ENCODE measurements at regions not wholly inside any gene's neighbourhood (a gene's known extent, or its start where the extent isn't known, plus 50 kb on each side); places are given as distances from the start of the nearest gene placed in this dataset.
A peak's percentile ranks its signal among the peaks of the same experiment; 100 is the strongest.

DNA sequence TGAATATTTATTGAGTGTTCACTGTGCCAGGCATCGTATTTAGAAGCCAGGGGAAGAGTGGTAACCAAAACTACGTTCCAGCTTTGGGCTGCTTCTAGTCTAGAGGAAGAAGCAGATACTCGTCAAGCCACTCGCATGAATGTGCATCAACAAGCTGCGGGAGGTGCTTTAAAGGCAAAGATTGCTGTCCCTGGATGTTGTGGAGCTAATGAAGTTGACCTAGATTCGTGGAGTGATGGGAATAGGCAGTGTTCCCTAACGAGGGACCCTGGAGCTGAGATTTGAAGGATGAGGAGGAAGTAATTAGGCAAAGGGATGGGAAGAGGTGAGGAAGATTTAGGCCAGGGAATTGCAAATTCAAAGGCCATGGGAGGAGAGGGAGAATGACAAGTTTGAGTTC is 118.9 kb downstream of the TMEM170B start:
- Histone ChIP-seq H3K36me3 (ENCODE audit: control insufficient read depth, insufficient read depth, low read length) (no peaks in the 10 kb centered on the region), H3K4me2 (ENCODE audit: low read depth, low read length) (no peak overlapping the region), H3K9me1 (ENCODE audit: insufficient read depth, low read length) (peaks cover 23% of the 10 kb centered on the region), H3K4ac (ENCODE audit: low read depth, low read length) (peak overlapping the region; percentile 63), H2BK5ac (ENCODE audit: low read depth, low read length, poor library complexity, severe bottlenecking) (no peak overlapping the region), H4K20me1 (ENCODE audit: insufficient read depth, low read length) (no peaks in the 10 kb centered on the region), H3K56ac (ENCODE audit: extremely low read depth, insufficient read depth, low read length) (no peak overlapping the region), H3K27me3 (ENCODE audit: control insufficient read depth, insufficient read depth, low read length) (no peaks in the 10 kb centered on the region), H3K79me1 (ENCODE audit: low read depth in 1 of 2, low read length in 2 of 2) (peaks cover 0 to 11% of the 10 kb centered on the region in 2 experiments; a peak in 2 of 4 replicates), H2BK20ac (ENCODE audit: low read depth, low read length) (peak overlapping the region; percentile 61), H4K91ac (ENCODE audit: insufficient read depth, low read depth, low read length) (peak overlapping the region; percentile 58; the same call in 1 of the 2 replicates), H3K27ac (ENCODE audit: insufficient read depth, low read length) (no peak overlapping the region), H3K14ac (replicated peaks; ENCODE audit: low read depth, low read length) (0 out of 2 replicates have a peak overlapping the region, but pooled peaks have one; percentile 33), H2AK5ac (ENCODE audit: low read depth, low read length) (peak overlapping the region; percentile 89), H3K4me3 (ENCODE audit: insufficient read depth, low read depth, low read length) (no peak overlapping the region), H2BK120ac (ENCODE audit: low read depth, low read length) (peak overlapping the region; percentile 74), H4K8ac (ENCODE audit: low read depth in 2 of 2, low read length in 2 of 2) (peak overlapping the region; percentile 5 to 87; a peak in 3 of 4 replicates), H3K23ac (ENCODE audit: low read depth, low read length) (peak overlapping the region; percentile 40; the same call in 1 of the 2 replicates), H4K5ac (ENCODE audit: low read depth, low read length) (peak overlapping the region; percentile 59; the same call in 1 of the 2 replicates), H3K4me1 (ENCODE audit: control insufficient read depth, insufficient read depth, low read length) (peaks cover 28% of the 10 kb centered on the region), H3K9me3 (ENCODE audit: control insufficient read depth, insufficient read depth, low read length) (no peaks in the 10 kb centered on the region), H2AK9ac (replicated peaks; ENCODE audit: low read depth, low read length, poor library complexity) (peak overlapping the region; percentile 70), H3K9ac (ENCODE audit: low read depth, low read length) (no peak overlapping the region), H3K18ac (ENCODE audit: low read depth, low read length) (peak overlapping the region; percentile 40; the same call in 1 of the 2 replicates), H2AFZ (replicated peaks; ENCODE audit: low read length, poor library complexity) (peak overlapping the region; percentile 77), H2BK15ac (ENCODE audit: low read depth, low read length) (peak overlapping the region; percentile 53; the same call in 2 of the 3 replicates)
- 67% methylated on average over 6 of the region's 7 CpGs; no CpG with 5 or more reads in 1 of the 2 experiments for WGBS, 2 experiments (ENCODE audit: extremely low coverage in 2 of 2, insufficient read length in 1 of 2)
- TF ChIP-seq, protein P1, sequence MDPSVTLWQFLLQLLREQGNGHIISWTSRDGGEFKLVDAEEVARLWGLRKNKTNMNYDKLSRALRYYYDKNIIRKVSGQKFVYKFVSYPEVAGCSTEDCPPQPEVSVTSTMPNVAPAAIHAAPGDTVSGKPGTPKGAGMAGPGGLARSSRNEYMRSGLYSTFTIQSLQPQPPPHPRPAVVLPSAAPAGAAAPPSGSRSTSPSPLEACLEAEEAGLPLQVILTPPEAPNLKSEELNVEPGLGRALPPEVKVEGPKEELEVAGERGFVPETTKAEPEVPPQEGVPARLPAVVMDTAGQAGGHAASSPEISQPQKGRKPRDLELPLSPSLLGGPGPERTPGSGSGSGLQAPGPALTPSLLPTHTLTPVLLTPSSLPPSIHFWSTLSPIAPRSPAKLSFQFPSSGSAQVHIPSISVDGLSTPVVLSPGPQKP (IDR thresholded peaks at IDR 0.05; ENCODE audit: borderline replicate concordance, low read depth, low read length), result no peak
- TF ChIP-seq FOS (IDR thresholded peaks at IDR 0.05; ENCODE audit: low read depth, low read length) (no peak), POLR2A (IDR thresholded peaks at IDR 0.05; ENCODE audit: low read depth, low read length) (no peak), MXI1 (IDR thresholded peaks at IDR 0.05; ENCODE audit: borderline replicate concordance, low read depth, low read length) (no peak), RCOR1 (IDR thresholded peaks at IDR 0.05; ENCODE audit: insufficient replicate concordance, low read length) (no peak), MAFK (IDR thresholded peaks at IDR 0.05; ENCODE audit: low read depth, low read length) (no peak), MAZ (IDR thresholded peaks at IDR 0.05; ENCODE audit: borderline replicate concordance, low read depth, low read length) (no peak), RAD21 (IDR thresholded peaks at IDR 0.05; ENCODE audit: low read length) (no peak)
- TF ChIP-seq, protein P2, sequence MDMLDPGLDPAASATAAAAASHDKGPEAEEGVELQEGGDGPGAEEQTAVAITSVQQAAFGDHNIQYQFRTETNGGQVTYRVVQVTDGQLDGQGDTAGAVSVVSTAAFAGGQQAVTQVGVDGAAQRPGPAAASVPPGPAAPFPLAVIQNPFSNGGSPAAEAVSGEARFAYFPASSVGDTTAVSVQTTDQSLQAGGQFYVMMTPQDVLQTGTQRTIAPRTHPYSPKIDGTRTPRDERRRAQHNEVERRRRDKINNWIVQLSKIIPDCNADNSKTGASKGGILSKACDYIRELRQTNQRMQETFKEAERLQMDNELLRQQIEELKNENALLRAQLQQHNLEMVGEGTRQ (IDR thresholded peaks at IDR 0.05; ENCODE audit: low read depth, low read length), result no peak
- TF ChIP-seq, protein P3, sequence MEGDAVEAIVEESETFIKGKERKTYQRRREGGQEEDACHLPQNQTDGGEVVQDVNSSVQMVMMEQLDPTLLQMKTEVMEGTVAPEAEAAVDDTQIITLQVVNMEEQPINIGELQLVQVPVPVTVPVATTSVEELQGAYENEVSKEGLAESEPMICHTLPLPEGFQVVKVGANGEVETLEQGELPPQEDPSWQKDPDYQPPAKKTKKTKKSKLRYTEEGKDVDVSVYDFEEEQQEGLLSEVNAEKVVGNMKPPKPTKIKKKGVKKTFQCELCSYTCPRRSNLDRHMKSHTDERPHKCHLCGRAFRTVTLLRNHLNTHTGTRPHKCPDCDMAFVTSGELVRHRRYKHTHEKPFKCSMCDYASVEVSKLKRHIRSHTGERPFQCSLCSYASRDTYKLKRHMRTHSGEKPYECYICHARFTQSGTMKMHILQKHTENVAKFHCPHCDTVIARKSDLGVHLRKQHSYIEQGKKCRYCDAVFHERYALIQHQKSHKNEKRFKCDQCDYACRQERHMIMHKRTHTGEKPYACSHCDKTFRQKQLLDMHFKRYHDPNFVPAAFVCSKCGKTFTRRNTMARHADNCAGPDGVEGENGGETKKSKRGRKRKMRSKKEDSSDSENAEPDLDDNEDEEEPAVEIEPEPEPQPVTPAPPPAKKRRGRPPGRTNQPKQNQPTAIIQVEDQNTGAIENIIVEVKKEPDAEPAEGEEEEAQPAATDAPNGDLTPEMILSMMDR (conservative IDR thresholded peaks at IDR 0.05; ENCODE audit: low read depth, low read length), result no peak
- ChIA-PET POLR2A (ENCODE audit: unreplicated experiment) (interaction anchor here (0.6 kb wide), 1 partner anchor 136 kb away, joined by 3 read pairs; no protein-coding TSS in a partner anchor), CTCF (interaction anchor here (0.6 to 3.2 kb wide), 8 partner anchors 10 to 739 kb away, joined by 3 to 15 read pairs (median 4); partner anchors contain the start of genes EDN1 and HIVEP1)
- in situ Hi-C loops (cut with MboI; ENCODE audit: low sequenced_read_pairs) (loop anchor here (5.0 to 10.0 kb wide), 2 partner anchors 576 to 938 kb away; no protein-coding TSS in a partner anchor), intact Hi-C loops (cut with micrococcal nuclease) (loop anchor here (2.0 to 10.0 kb wide), 4 partner anchors 46 to 1238 kb away; no protein-coding TSS in a partner anchor), dilution Hi-C loops (cut with HindIII; ENCODE audit: low sequenced_read_pairs, unreplicated experiment) (no loop called here)
- DNase-seq (no peak), ATAC-seq (ENCODE audit: low read depth) (no peak)
- no TSS peak for BruUV-seq (replicated peaks)
